ENCODE measurements at regions not wholly inside any gene's neighbourhood (a gene's known extent, or its start where the extent isn't known, plus 50 kb on each side); places are given as distances from the start of the nearest gene placed in this dataset.

- TF ChIP-seq CTCF (optimal IDR thresholded peaks at IDR 0.05 in 1 of 3, IDR thresholded peaks at IDR 0.05 in 1 of 3, conservative IDR thresholded peaks at IDR 0.05 in 1 of 3; ENCODE audit: extremely low read depth in 1 of 3, insufficient read depth in 2 of 3, low read length in 3 of 3) = no peak
- no peak for TF ChIP-seq EZH2 (IDR thresholded peaks at IDR 0.05; ENCODE audit: low read length)
Observed at GRCh38 chr6:153539602-153540001, 408.5 kb upstream of the RGS17 start.

Measured in keratinocyte (primary cell).